Ishikawa (cell line): ENCODE measurements at regions not wholly inside any gene's neighbourhood (a gene's known extent, or its start where the extent isn't known, plus 50 kb on each side); places are given as distances from the start of the nearest gene placed in this dataset.

Experiments
- CEBPB ChIP-seq: IDR thresholded peaks from 2 replicates; pipeline ENCODE4 v1.6.1; 2012
- EGR1 ChIP-seq: IDR thresholded peaks from 2 replicates; pipeline ENCODE4 v1.6.1; 2012
- EP300 ChIP-seq: IDR thresholded peaks from 2 replicates; pipeline ENCODE4 v1.6.1; 2012; ENCODE audit warnings: borderline replicate concordance
- RAD21 ChIP-seq: IDR thresholded peaks from 2 replicates; pipeline ENCODE4 v1.6.1; 2012; ENCODE audit warnings: low read depth
- REST ChIP-seq: IDR thresholded peaks from 2 replicates; pipeline ENCODE4 v1.6.1; 2012; ENCODE audit warnings: low read depth, mild to moderate bottlenecking
- TAF1 ChIP-seq: IDR thresholded peaks from 2 replicates; pipeline ENCODE4 v1.6.1; 2012; ENCODE audit warnings: low read depth, mild to moderate bottlenecking
- TF ChIP-seq, protein P1 (sequence below): IDR thresholded peaks from 2 replicates; pipeline ENCODE4 v1.6.1; 2012
- TF ChIP-seq, protein P2 (sequence below): IDR thresholded peaks from 2 replicates; pipeline ENCODE4 v1.6.1; 2012

- TF ChIP-seq EGR1 (no peak), RAD21 (no peak), EP300 (no peak), REST (no peak), CEBPB (peak; percentile 48; the same call in 1 of the 2 replicates), TAF1 (no peak)
- TF ChIP-seq, protein P1, sequence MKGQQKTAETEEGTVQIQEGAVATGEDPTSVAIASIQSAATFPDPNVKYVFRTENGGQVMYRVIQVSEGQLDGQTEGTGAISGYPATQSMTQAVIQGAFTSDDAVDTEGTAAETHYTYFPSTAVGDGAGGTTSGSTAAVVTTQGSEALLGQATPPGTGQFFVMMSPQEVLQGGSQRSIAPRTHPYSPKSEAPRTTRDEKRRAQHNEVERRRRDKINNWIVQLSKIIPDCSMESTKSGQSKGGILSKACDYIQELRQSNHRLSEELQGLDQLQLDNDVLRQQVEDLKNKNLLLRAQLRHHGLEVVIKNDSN: no peak
- TF ChIP-seq, protein P2, sequence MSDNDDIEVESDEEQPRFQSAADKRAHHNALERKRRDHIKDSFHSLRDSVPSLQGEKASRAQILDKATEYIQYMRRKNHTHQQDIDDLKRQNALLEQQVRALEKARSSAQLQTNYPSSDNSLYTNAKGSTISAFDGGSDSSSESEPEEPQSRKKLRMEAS: no peak
Observed at GRCh38 chr3:132788301-132788671, 66.1 kb upstream of the NPHP3 start.
